GM13977 (cell line): ENCODE measurements at regions not wholly inside any gene's neighbourhood (a gene's known extent, or its start where the extent isn't known, plus 50 kb on each side); places are given as distances from the start of the nearest gene placed in this dataset.

Experiments
- DNase-seq: peaks from one replicate; pipeline ENCODE4 v3.0.0; 2012; ENCODE audit warnings: low spot score
- in situ Hi-C: fragments of 300-500 bp; cut with MboI; formaldehyde crosslinking; loops from one replicate; pipeline ENCODE4 v1.12.0; 2022; ENCODE audit warnings: low sequenced_read_pairs, low pct_unique_long_range_greater_than_20kb, mixed read lengths, inconsistent platforms; ENCODE audit not compliant: unreplicated experiment
- TF ChIP-seq, protein P1 (sequence below): IDR thresholded peaks from 2 replicates; pipeline ENCODE4 v1.5.1; 2012; ENCODE audit warnings: mild to moderate bottlenecking, control low read depth; ENCODE audit not compliant: insufficient read depth; ENCODE audit errors: extremely low read depth, missing control alignments

DNA sequence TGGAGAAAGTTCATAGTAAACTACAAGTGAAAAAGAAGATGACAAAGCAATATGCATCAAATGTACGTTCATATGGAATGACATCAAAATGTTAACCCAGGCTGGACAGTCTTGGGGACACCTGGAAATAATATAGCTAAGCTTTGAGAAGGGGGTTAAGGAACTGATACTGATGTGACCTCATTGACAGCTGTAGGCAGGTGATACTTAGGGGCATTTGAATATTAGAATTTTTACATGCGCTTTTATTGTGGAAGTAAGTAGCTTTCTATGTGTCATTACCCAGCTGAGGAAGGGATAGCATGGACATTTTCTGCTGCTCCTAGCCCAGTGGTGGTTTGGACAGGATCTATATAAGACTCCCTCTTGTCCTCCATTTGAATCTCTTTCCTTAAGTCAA, 299.7 kb downstream of the CWC27 start:
- TF ChIP-seq, protein P1, sequence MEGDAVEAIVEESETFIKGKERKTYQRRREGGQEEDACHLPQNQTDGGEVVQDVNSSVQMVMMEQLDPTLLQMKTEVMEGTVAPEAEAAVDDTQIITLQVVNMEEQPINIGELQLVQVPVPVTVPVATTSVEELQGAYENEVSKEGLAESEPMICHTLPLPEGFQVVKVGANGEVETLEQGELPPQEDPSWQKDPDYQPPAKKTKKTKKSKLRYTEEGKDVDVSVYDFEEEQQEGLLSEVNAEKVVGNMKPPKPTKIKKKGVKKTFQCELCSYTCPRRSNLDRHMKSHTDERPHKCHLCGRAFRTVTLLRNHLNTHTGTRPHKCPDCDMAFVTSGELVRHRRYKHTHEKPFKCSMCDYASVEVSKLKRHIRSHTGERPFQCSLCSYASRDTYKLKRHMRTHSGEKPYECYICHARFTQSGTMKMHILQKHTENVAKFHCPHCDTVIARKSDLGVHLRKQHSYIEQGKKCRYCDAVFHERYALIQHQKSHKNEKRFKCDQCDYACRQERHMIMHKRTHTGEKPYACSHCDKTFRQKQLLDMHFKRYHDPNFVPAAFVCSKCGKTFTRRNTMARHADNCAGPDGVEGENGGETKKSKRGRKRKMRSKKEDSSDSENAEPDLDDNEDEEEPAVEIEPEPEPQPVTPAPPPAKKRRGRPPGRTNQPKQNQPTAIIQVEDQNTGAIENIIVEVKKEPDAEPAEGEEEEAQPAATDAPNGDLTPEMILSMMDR, result no peak
- DNase-seq, result no peak
- in situ Hi-C loops, result no loop called here

- no peak for DNase-seq
- TF ChIP-seq, protein P1, result no peak
- in situ Hi-C loops, result no loop called here
Observed at GRCh38 chr5:65070026-65070425, 301.3 kb downstream of the CWC27 start.

- no peak for DNase-seq
- in situ Hi-C loops, result no loop called here
- TF ChIP-seq, protein P1, result no peak
Observed at GRCh38 chr5:65072850-65073249, 304.1 kb downstream of the CWC27 start.

DNA sequence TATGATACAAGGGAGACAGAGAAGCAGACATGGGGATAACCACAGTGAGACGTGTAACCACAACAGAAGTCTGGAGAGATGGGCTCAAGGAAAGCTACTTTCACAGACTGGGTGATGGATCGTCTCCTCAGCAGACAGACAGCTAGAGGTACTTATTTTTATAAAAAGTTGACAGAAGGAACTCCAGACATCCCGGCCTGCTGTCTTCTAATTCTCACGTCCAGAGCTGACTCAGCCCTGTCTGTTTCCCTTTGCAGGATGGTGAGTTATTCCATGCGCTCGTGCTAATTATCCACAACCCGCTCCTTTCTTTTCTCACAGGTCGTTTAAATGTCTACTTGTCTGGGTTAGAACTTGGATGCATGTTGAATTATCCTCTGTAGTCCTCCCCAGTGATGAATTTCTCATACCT, 304.5 kb downstream of the CWC27 start:
- no peak for DNase-seq
- TF ChIP-seq, protein P1, result no peak
- in situ Hi-C loops, result no loop called here

DNA sequence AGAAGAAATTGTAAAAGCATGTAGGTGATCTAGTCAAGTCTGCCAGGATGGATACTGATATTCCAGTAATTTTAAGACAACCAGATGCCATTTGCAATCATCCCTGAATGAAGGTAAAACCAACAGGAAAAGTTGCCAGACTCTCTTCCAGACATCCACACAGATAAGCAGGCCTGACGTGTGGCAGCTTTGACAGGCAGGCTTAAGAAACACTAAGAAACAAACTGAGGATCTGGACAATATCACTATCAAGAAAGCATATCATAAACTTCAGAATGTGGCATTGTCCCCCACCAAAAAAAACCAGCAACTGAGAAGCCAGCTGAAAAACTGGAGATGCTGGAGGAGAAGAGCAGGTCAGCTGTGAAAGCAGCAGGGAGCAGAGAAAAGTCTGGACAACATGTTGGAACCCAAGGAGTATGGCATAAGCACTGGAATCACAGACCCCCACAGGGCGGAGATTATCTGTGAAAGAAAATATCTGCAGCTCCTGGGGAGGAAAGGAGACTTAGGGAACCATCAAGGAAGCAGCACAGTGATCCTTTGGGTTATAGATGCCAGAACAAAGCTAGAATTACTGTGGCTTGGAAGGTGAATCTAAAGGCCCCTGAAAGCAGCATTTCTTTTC, 307.0 kb downstream of the CWC27 start:
- TF ChIP-seq, protein P1, result no peak

DNA sequence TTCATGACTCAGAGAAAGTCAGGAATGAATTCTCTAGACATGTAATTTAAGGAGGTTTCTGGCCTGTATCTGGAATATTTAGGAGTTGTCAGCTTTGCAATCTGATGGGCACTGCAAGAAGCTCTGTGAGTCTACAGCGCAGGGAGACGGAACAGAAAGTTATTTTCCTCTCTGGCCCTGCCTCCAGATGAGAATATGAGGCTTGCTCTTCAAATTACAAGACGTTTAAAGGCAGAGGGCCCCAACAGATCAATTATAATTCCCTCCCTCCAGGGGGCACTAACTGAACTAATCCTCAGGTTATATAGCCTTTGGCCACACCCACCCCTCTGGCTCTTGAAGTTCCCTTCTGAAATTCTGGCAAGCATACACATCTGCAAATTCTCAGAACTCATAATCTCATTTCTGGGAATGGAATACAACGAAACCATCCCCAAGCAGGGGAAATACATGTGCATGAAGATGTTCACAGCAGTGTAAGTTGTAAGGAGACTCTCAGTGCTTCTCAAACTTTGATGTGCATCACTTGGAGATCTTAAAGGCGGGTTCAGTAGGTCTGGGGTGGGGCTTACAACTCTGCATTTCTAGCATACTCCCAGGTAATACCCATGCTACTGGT, 307.6 kb downstream of the CWC27 start:
- peak; percentile 32 for DNase-seq
- TF ChIP-seq, protein P1, result peak; percentile 42
- in situ Hi-C loops, result loop anchor here (25.0 kb wide), 1 partner anchor 411 kb away; the partner anchor contains the start of gene ADAMTS6

More for the DNA sequence above, 307.0 kb downstream of the CWC27 start:
- no peak for DNase-seq
- in situ Hi-C loops, result loop anchor here (25.0 kb wide), 1 partner anchor 412 kb away; the partner anchor contains the start of gene ADAMTS6
